ENCODE measurements at regions not wholly inside any gene's neighbourhood (a gene's known extent, or its start where the extent isn't known, plus 50 kb on each side); places are given as distances from the start of the nearest gene placed in this dataset.

- H2BK20ac ChIP-seq (ENCODE audit: low read length), result no peak overlapping the region
- CTCF ChIA-PET (ENCODE audit: partially characterized antibody), result no interaction called here
- H4K8ac ChIP-seq (ENCODE audit: extremely low read depth, insufficient read depth, low read length), result no peak overlapping the region
- H4K20me1 ChIP-seq (replicated peaks in 1 of 2; ENCODE audit: control insufficient read depth in 1 of 2, insufficient read depth in 2 of 2, low read length in 2 of 2), result no peaks in the 10 kb centered on the region
- no peak for FAIRE-seq
- no peak overlapping the region for H3K14ac ChIP-seq (ENCODE audit: insufficient read length)
- H3K4me3 ChIP-seq (ENCODE audit: extremely low read depth in 1 of 4, insufficient read depth in 2 of 4, low read depth in 3 of 4, low read length in 4 of 4), result no peak overlapping the region
- no peak for DNase-seq (ENCODE audit: low read depth in 1 of 2, low spot score in 2 of 2)
- H3K79me2 ChIP-seq (ENCODE audit: control insufficient read depth in 1 of 2, insufficient read depth in 2 of 2, low read length in 2 of 2), result no peaks in the 10 kb centered on the region
- no peak overlapping the region for H4K5ac ChIP-seq (ENCODE audit: insufficient read length, low read depth, low read length)
- no peak overlapping the region for H3K4me2 ChIP-seq (ENCODE audit: insufficient read depth in 1 of 2, low read depth in 2 of 2, low read length in 2 of 2)
- H3K36me3 ChIP-seq (ENCODE audit: control insufficient read depth in 2 of 4, insufficient read depth in 4 of 4, low read length in 3 of 4), result no peaks in the 10 kb centered on the region
- H2AK5ac ChIP-seq (ENCODE audit: low read depth, low read length), result no peak overlapping the region
- 93% methylated on average over 2 of the region's 2 CpGs; no CpG with 5 or more reads in 1 of the 2 experiments for WGBS, 2 experiments (ENCODE audit: extremely low coverage in 1 of 2, insufficient coverage in 1 of 2, insufficient read length in 1 of 2, insufficient replicate concordance in 2 of 2, low coverage in 1 of 2, low lambda C conversion rate in 2 of 2, missing lambda C conversion rate in 1 of 2)
- H3K4me1 ChIP-seq (replicated peaks in 1 of 4; ENCODE audit: control insufficient read depth in 3 of 4, insufficient read depth in 4 of 4, low read length in 3 of 4), result no peaks in the 10 kb centered on the region; a peak in 1 of 7 replicates
- no peak overlapping the region for H2BK12ac ChIP-seq (ENCODE audit: low read depth, low read length)
- H3K9me3 ChIP-seq (ENCODE audit: insufficient read depth in 2 of 2, low read depth in 1 of 2, low read length in 1 of 2), result peaks cover 30 to 31% of the 10 kb centered on the region in 2 experiments
- H3K79me1 ChIP-seq (ENCODE audit: low read depth, low read length), result no peaks in the 10 kb centered on the region
- no peak overlapping the region for H3K9ac ChIP-seq (replicated peaks in 1 of 4; ENCODE audit: extremely low read depth in 1 of 4, low read depth in 3 of 4, low read length in 3 of 4)
- H3K27me3 ChIP-seq (replicated peaks in 1 of 4; ENCODE audit: control insufficient read depth in 3 of 4, extremely low read depth in 1 of 4, insufficient read depth in 3 of 4, low read length in 3 of 4), result no peaks in the 10 kb centered on the region
- POLR2A ChIA-PET (ENCODE audit: partially characterized antibody), result no interaction called here
- no peak overlapping the region for H2BK5ac ChIP-seq (ENCODE audit: low read depth, low read length)
- no peak overlapping the region for H3K27ac ChIP-seq (ENCODE audit: low read depth, low read length)
- no peak overlapping the region for H3K56ac ChIP-seq (replicated peaks; ENCODE audit: insufficient read length, low read depth, low read length)
- no peaks in the 10 kb centered on the region for H3K23me2 ChIP-seq (ENCODE audit: low read depth, low read length)
- no peak overlapping the region for H2BK15ac ChIP-seq (ENCODE audit: low read length)
- no peak overlapping the region for H2BK120ac ChIP-seq (replicated peaks; ENCODE audit: low read depth, low read length)
- H2AFZ ChIP-seq (ENCODE audit: low read length), result no peak overlapping the region
- no peak overlapping the region for H3K23ac ChIP-seq (ENCODE audit: insufficient read length)
- no peak for TF ChIP-seq RBBP5 (IDR thresholded peaks at IDR 0.05; ENCODE audit: borderline replicate concordance, low read depth, low read length)
- no peak for TF ChIP-seq KDM4A (IDR thresholded peaks at IDR 0.05; ENCODE audit: low read depth, low read length, severe bottlenecking)
- TF ChIP-seq TAF1 (IDR thresholded peaks at IDR 0.05; ENCODE audit: low read depth, low read length), result no peak
- no peak for TF ChIP-seq E2F6 (IDR thresholded peaks at IDR 0.05)
- TF ChIP-seq GTF2F1 (IDR thresholded peaks at IDR 0.05; ENCODE audit: borderline replicate concordance, low read depth, low read length), result no peak
- no peak for TF ChIP-seq JUN (IDR thresholded peaks at IDR 0.05; ENCODE audit: low read depth, low read length)
- TF ChIP-seq SIRT6 (IDR thresholded peaks at IDR 0.05; ENCODE audit: low read length), result no peak
- TF ChIP-seq MAFK (IDR thresholded peaks at IDR 0.05; ENCODE audit: low read depth, low read length), result no peak
- TF ChIP-seq CBX8 (IDR thresholded peaks at IDR 0.05; ENCODE audit: borderline replicate concordance, low read depth, low read length), result no peak
- TF ChIP-seq ZNF274 (IDR thresholded peaks at IDR 0.05; ENCODE audit: borderline replicate concordance, extremely low read depth, low read length), result no peak
- TF ChIP-seq, protein P1, sequence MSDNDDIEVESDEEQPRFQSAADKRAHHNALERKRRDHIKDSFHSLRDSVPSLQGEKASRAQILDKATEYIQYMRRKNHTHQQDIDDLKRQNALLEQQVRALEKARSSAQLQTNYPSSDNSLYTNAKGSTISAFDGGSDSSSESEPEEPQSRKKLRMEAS (IDR thresholded peaks at IDR 0.05), result no peak
- no peak overlapping the region for H3K18ac ChIP-seq (ENCODE audit: extremely low read depth, low read length)
- no peak overlapping the region for H3K4ac ChIP-seq (replicated peaks; ENCODE audit: insufficient read length, low read depth, low read length)
- H4K91ac ChIP-seq (replicated peaks; ENCODE audit: insufficient read length, low read length), result no peak overlapping the region
Observed at GRCh38 chr5:28009576-28009975, 971.2 kb upstream of the CDH9 start.

Data from H1 (cell line).